HG03571 (cell line): ENCODE measurements at regions not wholly inside any gene's neighbourhood (a gene's known extent, or its start where the extent isn't known, plus 50 kb on each side); places are given as distances from the start of the nearest gene placed in this dataset.

Experiments
- ATAC-seq: cut with Tn5 transposase; IDR thresholded peaks from one replicate; pipeline ENCODE4 v1.9.1; 2021; ENCODE audit not compliant: unreplicated experiment

DNA sequence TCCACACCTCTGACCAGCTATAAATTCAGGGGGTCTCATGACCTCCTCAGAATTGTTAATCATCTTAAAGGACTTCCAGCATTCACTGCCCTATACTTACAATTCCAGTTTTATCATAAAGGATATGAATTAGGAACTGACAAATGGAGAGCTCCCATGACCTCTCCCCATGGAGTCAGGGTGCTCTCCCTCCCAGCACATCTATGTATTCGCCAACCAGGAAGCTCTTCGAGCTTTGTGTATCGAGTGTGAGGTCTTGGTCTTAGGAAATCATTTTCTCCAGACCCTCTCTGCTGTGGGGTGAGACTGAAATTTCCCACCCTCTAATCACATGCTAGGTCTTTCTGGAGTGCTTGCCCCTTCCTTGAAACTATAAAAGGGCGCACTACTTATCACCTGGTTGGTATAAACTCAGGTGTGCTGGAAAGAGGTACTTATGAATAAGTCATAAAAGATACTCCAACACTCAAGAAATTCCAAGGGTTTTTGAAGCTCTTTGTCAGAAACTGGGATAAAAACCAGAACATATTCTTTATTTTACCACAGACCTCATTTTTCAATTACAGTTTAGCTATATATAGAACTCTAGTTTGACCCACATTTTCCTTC, 238.4 kb upstream of the OPRM1 start:
- no peak for ATAC-seq

DNA sequence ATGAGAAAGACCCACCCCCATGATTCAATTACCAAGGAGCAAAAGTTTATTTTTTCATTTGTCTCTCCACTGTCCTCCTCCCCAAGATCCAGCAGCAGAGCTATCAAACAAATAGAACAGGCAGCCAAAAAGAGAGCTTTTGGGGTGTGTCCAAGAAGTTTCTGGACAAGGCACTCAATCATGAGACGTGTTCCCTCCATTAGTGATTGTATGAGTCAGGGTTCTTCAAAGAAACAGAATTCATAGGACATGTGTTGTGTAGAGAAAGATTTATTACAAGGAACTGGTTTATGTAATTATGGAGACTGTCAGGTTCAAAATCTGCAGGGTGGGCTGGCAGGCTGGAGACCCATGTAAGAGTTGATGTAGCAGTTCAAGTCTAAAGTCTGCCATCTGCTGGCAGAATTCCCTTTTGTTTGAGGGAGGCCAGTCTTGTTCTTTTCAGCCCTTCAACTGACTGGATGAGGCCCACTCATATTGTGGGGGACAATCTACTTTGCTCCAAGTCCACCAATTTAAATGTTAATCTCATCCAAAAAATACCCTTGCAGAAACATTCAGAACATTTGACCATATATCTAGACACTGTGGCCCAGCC, 248.1 kb upstream of the OPRM1 start:
- ATAC-seq = no peak

DNA sequence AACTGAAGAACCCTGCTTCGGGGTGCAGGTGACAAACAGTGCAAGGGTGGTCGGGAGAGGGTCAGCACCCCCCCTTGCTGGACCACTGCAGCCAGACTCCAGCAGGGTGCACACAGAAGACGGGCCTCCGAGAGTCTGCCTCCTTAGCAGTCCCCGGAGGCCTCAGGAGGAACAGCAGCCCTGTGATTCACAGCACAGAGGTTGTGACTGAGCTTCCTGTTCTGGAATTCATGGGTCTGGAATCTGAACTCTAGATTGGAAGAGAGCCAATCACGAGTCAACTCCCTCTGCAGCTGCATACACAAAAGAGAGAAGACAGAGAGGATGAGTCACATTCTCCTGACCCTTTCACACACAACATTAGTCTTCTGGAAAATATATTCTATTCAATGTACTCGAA, 249.0 kb upstream of the OPRM1 start:
- ATAC-seq = no peak

DNA sequence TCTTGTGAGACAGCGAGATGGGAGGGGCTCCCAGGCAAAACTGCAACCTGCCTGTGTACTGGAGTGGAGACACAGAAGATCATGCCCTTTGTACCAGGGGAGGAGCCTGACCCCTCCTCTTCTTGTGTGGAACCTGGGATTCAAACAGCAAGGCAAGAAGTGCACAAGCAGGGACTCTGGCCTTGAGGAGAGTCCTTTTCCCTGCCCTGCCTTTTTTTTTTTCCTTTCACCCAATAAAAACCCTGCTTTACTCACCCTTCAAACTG, 251.8 kb upstream of the OPRM1 start:
- ATAC-seq = no peak

DNA sequence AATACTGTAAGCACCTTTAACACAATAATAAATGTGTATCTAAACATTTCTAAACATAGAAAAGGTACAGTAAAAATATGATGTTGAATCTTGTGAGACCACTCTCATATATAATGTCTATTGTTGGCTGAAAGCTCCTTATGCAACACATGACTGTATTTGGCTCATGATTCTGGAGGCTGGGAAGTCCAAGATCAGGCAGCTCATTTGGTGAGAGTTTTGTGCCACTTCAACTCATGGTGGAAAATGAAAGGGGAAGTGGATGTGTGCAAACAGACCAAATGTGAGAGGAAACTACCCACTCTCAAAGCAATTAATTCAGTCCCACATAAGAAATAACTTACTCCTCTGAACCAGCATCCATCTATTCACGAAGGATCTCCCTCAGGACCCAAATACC, 257.7 kb upstream of the OPRM1 start:
- no peak for ATAC-seq

DNA sequence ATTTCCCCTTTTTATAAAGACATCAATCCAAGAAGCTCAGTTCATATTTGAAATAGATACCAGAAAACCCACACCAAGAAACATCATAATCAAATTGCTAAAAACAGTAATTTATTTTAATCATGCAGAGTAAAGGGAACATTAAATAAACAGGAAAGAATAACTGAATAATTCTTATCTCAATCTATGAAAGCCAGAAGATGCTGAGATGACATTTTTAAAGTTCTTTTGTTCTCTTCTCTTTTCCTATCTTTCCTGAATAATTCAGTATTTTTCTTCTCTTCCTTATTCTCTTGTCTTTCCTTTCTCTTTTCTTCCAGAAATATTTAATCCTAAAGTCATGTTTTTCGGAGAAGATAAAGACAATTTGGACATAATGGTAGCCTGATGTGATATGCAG, 259.0 kb upstream of the OPRM1 start:
- ATAC-seq = no peak

DNA sequence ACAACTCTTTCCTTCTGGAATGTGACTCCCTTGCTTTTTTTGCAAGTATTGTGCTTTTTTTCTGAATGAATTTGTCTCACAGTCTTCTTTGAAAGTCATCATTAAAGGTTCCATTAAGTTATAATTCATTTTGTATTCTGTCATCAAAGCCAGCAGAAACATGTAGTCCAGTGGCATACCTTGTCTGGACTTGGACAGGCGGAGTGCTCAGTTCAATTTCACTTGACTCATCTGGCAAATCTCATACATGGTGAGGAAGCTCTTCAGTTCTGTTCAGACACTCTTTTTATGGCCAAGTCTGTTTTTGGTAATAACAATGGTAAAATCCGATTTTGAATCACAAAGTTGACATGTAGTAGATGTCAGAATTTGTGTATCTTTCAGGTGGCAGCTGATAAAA, 260.8 kb upstream of the OPRM1 start:
- no peak for ATAC-seq

DNA sequence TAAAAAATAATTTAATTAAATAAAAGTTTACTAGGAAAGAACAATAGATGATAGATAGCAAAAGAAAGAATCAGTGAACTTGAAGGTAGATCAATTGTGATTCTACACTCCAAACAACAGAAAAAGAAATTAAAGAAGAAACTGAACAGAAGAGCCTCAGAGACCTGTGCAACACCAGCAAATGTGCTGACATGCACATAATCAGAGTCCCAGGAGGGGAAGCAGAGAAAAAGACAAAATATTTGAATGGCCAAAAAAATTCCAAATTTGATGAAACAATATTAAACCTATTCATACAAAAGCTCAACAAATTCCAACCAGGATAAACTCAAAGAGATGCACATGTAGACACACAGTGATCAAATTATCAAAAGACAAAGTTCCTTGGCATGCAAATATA, 267.5 kb upstream of the OPRM1 start:
- ATAC-seq = no peak

DNA sequence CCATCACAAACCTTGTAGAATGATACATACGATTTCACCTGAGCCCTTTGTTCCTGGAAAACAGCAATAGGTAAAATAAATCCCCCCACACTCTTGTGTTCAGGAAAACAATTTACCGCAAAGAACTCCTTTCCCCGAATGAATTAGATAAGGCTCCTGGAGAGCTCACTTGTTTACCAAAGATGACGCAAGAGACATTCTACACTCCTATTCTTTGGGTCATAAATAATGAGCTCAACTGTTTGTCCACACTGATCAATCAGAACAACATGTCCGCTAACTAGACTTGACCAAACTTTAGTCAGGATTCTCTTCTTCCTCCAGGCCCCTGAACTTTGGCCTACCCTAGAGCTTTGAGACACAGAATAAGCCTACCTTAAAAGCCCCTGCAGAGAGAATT, 271.9 kb upstream of the OPRM1 start:
- no peak for ATAC-seq

DNA sequence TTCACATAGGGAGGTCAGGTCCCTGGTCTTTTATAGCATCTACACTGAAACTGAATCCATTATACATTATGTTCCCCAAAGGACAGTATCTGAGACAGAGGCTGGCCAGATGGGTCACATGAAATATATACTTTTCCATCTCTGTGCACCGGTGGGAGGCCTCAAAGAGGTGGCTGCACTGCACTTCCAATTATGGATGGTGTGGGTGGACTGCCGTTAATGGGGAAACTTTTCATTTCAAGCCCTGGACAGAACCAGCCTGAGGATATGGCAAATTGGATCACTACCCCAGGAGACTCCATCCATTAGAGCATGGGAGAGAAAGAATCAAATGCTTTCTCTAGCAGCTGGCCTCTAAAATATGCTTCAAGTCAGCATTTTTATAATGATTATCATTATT, 280.5 kb upstream of the OPRM1 start:
- no peak for ATAC-seq

DNA sequence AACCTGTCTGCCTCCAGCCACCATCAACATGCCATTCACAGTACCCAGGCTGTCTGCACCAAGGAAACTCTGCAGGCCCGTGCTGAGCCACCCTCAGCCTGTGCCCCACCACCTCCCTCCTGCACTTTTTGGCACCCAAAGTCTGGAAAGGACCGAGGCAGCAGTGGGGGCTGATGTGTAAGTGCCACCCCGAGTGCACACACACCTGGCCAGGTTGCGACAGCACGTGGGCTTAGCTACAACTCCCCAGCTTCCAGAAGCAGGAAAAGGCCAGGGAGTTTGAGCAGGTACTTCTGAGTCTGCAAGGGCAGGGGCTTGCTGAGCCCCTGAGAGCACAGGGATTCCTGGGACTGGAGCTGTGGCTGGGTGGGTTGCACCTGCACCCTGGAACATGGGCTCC, 303.3 kb upstream of the OPRM1 start:
- no peak for ATAC-seq

DNA sequence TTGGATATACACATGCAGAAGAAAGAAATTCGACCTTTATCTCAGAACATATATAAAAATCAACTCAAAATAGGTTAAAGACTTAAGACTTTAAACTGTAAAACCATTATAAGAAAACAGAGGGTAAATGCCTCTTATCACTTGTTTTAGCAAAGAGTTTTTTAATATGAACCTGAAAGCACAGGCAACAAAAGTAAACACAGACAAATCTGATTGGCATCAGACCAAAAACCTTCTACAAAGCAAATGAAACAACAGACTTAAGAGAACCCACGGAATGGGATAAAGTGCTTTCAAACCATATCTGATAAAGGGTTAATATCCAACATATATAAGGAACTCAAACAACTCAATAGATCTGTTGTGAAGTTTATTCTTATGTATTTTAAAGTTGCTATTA, 309.9 kb upstream of the OPRM1 start:
- ATAC-seq = no peak

DNA sequence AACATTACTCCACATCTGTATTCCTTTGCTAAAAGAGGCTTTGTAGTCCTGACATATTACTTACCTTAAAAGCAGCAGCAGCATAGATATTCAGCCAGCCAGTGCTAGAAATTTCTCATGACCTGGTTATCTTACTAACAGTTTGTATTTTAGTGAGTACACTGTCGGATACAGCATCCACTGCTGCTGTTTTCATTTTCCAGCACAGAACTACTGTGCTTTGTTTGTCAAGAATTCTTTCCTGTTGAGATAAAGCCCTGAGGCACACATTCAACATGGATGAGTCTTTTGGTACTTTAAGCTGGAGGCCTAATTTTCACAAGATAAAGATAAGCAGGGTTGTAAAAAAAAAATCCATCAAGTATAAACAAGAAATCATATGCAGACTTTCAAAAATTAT, 311.2 kb upstream of the OPRM1 start:
- no peak for ATAC-seq

DNA sequence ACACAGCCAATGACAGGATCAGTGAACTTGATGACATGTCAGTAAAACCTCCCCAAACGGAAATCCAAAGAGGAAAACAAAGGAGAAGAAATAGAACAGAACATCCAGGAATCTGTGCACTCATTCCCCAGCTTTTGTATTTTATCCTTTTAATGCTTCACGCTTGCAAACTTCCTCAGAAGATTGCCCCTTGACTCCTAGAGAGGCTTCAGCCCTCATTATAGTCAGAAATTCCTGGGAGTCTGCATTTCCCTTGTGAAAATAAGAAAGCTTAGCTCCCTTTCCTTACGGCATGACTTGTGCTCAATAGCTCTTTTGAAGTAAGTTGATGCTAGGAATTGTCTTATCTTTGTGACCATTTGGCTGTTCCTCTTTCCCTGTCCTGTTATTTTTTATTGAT, 313.6 kb upstream of the OPRM1 start:
- ATAC-seq = no peak

DNA sequence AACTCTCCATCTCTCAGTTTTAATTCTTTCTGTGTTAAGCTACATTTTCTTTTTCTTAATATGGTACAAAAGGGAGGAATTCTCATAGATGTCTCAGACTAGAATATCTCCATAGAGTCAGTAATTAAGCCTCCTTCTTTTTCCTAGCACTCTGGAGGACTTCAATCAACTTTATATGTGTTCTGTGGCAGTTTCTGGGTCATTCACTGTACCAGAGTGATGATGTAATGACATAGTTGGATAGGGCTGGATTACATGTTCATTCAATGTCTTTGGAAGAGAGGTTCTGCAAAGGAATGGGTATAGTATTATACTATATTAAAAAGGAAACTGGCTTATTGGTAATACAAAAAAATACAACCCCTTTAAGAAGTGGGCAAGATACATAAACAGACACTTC, 318.3 kb upstream of the OPRM1 start:
- ATAC-seq = no peak

DNA sequence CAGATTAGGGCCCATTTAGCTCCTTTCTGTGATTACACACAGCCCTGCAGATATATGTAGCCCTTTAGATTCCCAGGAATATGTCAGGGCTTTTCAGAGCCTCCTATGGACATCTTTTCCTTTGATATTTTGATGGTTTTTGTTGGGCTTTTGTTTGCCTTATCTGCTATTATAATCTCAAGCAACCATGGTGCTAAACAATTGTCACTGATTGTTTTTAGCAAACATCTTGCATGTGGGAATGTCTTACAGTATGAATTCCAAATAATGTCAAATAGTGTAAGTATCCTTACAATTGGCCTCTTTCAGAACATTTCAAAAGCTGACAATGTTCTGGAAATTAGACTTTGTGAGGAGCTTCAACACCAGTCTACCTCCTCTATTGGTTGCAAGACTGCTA, 333.6 kb upstream of the OPRM1 start:
- no peak for ATAC-seq

DNA sequence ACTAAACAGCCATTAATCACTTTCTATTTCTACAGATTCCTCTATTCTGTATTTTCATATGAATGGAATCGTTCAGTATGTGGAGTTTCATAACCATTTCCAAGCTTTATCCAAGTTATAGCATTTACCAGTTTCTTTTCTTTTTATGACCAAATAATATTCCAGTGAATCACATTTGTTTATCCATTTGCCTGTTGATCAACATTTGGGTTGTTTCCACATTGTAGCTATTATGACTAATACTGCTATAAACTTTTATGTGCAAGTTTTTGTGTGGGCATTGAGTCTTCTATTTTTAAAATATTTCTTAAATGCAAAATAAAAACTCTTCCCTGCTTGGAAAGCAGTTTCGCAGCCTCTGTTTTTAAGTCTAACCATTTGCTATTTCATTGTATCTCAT, 336.4 kb upstream of the OPRM1 start:
- ATAC-seq = no peak

DNA sequence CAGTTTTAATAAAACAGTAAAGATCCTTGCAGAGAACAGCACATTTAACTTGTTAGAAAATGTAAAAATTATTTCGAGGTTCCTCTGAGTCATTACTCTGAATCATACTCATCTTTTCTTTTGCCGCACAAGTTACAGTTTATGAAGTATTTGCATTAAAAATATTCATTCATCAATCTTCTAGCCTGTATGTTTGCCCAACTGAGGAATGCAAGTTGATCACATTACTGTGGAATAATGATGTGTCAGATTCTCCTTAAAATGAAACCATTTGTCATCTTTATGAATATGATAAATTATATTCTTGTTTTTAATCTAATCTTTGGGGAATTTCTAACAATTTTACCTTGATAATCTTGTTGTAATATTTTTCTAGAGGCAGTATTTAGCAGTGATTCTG, 340.4 kb upstream of the OPRM1 start:
- ATAC-seq = no peak

DNA sequence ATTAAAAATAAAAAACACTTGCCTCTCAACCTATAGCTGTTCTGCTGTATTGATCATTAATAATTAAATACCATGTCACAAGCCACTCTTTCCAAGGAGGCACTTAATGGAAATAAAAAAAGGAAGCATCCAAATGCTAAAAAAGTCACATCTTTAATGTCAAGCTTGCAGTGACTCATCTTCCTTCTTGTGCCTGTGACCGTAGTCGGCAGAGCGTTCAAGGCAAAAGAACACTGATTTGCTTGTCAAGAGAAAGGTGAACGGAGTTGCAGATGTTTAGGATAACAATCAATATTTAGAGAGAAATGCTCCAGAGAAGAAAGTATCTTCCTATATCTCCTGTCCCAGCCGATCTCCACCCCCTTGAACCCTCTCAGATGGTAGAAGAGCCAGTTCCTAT, 341.0 kb upstream of the OPRM1 start:
- no peak for ATAC-seq

DNA sequence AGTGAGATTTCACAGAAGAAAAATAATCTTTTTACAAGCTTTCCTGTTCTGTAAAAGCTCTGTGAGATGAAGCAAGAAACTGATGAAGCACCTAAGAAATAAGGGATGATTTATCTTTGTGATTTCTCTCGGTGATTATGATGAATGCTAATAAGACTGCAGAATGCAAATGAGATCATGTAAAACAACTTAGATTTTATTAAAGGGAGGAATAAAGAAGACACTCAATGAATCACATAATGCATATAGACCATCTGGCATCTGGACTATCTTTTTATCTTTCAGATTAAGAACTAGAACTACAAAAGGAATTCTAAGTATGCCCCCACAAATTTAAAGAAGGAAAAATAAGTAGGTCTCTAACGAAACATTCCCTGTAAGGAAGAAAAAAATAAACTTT, 361.5 kb upstream of the OPRM1 start:
- no peak for ATAC-seq

DNA sequence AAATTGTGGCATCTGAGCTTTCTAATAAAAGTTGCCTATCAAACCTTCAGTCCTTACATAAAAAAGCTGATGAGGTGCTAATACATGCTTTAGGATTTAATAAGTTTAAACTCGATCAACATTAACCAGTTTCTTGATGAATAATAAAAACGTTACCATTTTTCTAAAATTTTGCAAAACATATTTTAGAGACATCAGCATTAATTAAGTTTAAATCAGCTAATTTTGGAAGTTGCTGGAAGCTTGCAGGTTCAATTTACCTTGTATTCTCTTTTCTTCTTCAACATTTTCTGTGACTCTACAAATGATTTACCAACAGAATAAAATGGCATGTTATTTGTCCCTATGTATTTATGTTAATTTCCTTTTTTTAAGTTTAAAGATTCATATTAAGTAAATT, 365.3 kb upstream of the OPRM1 start:
- ATAC-seq = no peak

DNA sequence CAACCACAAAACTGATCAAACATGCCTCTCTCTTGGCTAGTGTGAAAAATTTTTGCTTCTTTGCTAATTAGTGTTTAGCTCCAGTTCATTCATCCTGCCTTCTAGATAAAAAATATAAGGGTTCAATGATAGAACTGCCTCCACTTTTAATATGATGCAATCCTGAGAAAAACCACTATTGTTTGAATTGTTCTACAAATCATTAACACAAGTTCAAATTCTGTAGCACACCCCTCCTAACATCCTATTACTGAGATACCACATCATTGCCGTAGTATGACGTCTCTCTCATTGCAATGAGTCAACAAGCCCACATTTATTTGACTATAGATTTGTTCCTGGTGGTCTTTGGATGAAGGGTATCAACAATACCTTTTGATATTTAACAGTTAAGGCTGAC, 365.8 kb upstream of the OPRM1 start:
- no peak for ATAC-seq

DNA sequence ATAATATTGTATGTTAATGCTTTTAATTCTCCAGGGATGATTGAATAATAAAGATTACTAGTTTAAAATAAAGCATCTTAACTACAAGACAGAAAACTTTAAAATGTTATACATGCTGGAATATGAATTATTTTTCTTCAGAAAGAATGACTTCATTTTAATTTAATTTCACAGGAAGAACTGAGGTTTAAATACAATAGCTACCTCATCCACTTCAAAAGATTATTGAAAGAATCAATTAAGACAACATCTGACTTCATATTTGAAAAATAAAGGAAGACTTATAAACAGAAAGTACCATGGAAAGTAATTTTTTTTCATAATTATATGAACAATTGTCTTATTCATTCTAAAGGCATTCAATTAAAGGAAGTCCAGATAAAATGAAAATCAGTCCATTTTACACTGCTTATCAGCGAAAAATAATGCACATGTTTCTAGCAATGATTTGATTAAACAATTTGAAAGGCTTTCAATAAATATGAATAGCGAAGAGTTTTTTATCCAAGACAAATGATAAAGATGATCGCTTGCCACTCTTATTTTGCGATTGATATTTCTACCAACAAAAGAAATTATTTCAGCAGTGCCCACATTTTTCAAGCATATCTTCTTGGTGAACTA, 368.5 kb upstream of the OPRM1 start:
- ATAC-seq = no peak
